ENCODE measurements at regions not wholly inside any gene's neighbourhood (a gene's known extent, or its start where the extent isn't known, plus 50 kb on each side); places are given as distances from the start of the nearest gene placed in this dataset.

- DNase-seq (ENCODE audit: low spot score) = no peak
- Mint-ChIP-seq H3K27ac (no peak overlapping the region), H3K36me3 (ENCODE audit: low read depth) (no peaks in the 10 kb centered on the region), H3K4me1 (ENCODE audit: low read depth) (no peaks in the 10 kb centered on the region), H3K4me3 (ENCODE audit: low read depth) (no peak overlapping the region), H3K9me3 (no peaks in the 10 kb centered on the region), H3K27me3 (ENCODE audit: low read depth) (peaks cover 2% of the 10 kb centered on the region)
- intact Hi-C loops (cut with micrococcal nuclease) = no loop called here
These were observed 95.6 kb downstream of the CHST1 start for GRCh38 chr11:45569776-45570175.

- intact Hi-C loops (cut with micrococcal nuclease) = no loop called here
- H3K9me3 Mint-ChIP-seq = no peaks in the 10 kb centered on the region
These were observed 97.4 kb downstream of the CHST1 start for GRCh38 chr11:45568049-45568448.

GRCh38 chr11:45565446-45565988 lies 99.9 kb downstream of the CHST1 start:
- no peaks in the 10 kb centered on the region for H3K4me1 Mint-ChIP-seq (ENCODE audit: low read depth)
- H3K4me3 Mint-ChIP-seq (ENCODE audit: low read depth) = no peak overlapping the region
- H3K27ac Mint-ChIP-seq = no peak overlapping the region
- no peaks in the 10 kb centered on the region for H3K27me3 Mint-ChIP-seq (ENCODE audit: low read depth)
- intact Hi-C loops (cut with micrococcal nuclease) = no loop called here
- no peaks in the 10 kb centered on the region for H3K9me3 Mint-ChIP-seq
- no peak for DNase-seq (ENCODE audit: low spot score)
- H3K36me3 Mint-ChIP-seq (ENCODE audit: low read depth) = no peaks in the 10 kb centered on the region

More at GRCh38 chr11:45568049-45568448, 97.4 kb downstream of the CHST1 start:
- no peak overlapping the region for H3K27ac Mint-ChIP-seq
- H3K36me3 Mint-ChIP-seq (ENCODE audit: low read depth) = no peaks in the 10 kb centered on the region
- H3K4me1 Mint-ChIP-seq (ENCODE audit: low read depth) = no peaks in the 10 kb centered on the region
- H3K4me3 Mint-ChIP-seq (ENCODE audit: low read depth) = no peak overlapping the region
- DNase-seq (ENCODE audit: low spot score) = no peak
- H3K27me3 Mint-ChIP-seq (ENCODE audit: low read depth) = no peaks in the 10 kb centered on the region

GRCh38 chr11:45563810-45564209 lies 101.6 kb downstream of the CHST1 start:
- no peak overlapping the region for H3K27ac Mint-ChIP-seq
- no peak for DNase-seq (ENCODE audit: low spot score)
- H3K4me1 Mint-ChIP-seq (ENCODE audit: low read depth) = no peaks in the 10 kb centered on the region
- H3K4me3 Mint-ChIP-seq (ENCODE audit: low read depth) = no peak overlapping the region
- no peaks in the 10 kb centered on the region for H3K36me3 Mint-ChIP-seq (ENCODE audit: low read depth)
- no peaks in the 10 kb centered on the region for H3K9me3 Mint-ChIP-seq
- no peaks in the 10 kb centered on the region for H3K27me3 Mint-ChIP-seq (ENCODE audit: low read depth)
- intact Hi-C loops (cut with micrococcal nuclease) = no loop called here

- no peak overlapping the region for H3K4me3 Mint-ChIP-seq (ENCODE audit: low read depth)
- H3K9me3 Mint-ChIP-seq = no peaks in the 10 kb centered on the region
- H3K27ac Mint-ChIP-seq = no peak overlapping the region
- no peaks in the 10 kb centered on the region for H3K4me1 Mint-ChIP-seq (ENCODE audit: low read depth)
- intact Hi-C loops (cut with micrococcal nuclease) = no loop called here
- no peaks in the 10 kb centered on the region for H3K27me3 Mint-ChIP-seq (ENCODE audit: low read depth)
- no peak for DNase-seq (ENCODE audit: low spot score)
- H3K36me3 Mint-ChIP-seq (ENCODE audit: low read depth) = no peaks in the 10 kb centered on the region
These were observed 102.3 kb downstream of the CHST1 start for GRCh38 chr11:45563171-45563570.

GRCh38 chr11:45560913-45561281 lies 104.5 kb downstream of the CHST1 start:
- no peak for DNase-seq (ENCODE audit: low spot score)
- Mint-ChIP-seq H3K4me3 (ENCODE audit: low read depth) (no peak overlapping the region), H3K4me1 (ENCODE audit: low read depth) (no peaks in the 10 kb centered on the region), H3K9me3 (no peaks in the 10 kb centered on the region), H3K27ac (no peak overlapping the region), H3K36me3 (ENCODE audit: low read depth) (no peaks in the 10 kb centered on the region), H3K27me3 (ENCODE audit: low read depth) (peaks cover 2% of the 10 kb centered on the region)
- intact Hi-C loops (cut with micrococcal nuclease) = no loop called here

GRCh38 chr11:45560155-45560912 lies 105.1 kb downstream of the CHST1 start:
- Mint-ChIP-seq H3K27ac (no peak overlapping the region), H3K36me3 (ENCODE audit: low read depth) (no peaks in the 10 kb centered on the region), H3K9me3 (no peaks in the 10 kb centered on the region), H3K4me3 (ENCODE audit: low read depth) (no peak overlapping the region), H3K4me1 (ENCODE audit: low read depth) (no peaks in the 10 kb centered on the region), H3K27me3 (ENCODE audit: low read depth) (peaks cover 2% of the 10 kb centered on the region)
- intact Hi-C loops (cut with micrococcal nuclease) = no loop called here
- no peak for DNase-seq (ENCODE audit: low spot score)

- no peaks in the 10 kb centered on the region for H3K9me3 Mint-ChIP-seq
- intact Hi-C loops (cut with micrococcal nuclease) = no loop called here
- DNase-seq (ENCODE audit: low spot score) = no peak
- no peaks in the 10 kb centered on the region for H3K4me1 Mint-ChIP-seq (ENCODE audit: low read depth)
- H3K36me3 Mint-ChIP-seq (ENCODE audit: low read depth) = no peaks in the 10 kb centered on the region
- H3K4me3 Mint-ChIP-seq (ENCODE audit: low read depth) = no peak overlapping the region
- no peak overlapping the region for H3K27ac Mint-ChIP-seq
- H3K27me3 Mint-ChIP-seq (ENCODE audit: low read depth) = peaks cover 2% of the 10 kb centered on the region
These were observed 108.3 kb downstream of the CHST1 start for GRCh38 chr11:45556851-45557707.

- DNase-seq (ENCODE audit: low spot score) = no peak
- Mint-ChIP-seq H3K36me3 (ENCODE audit: low read depth) (no peaks in the 10 kb centered on the region), H3K27me3 (ENCODE audit: low read depth) (peaks cover 2% of the 10 kb centered on the region), H3K4me3 (ENCODE audit: low read depth) (no peak overlapping the region), H3K27ac (no peak overlapping the region), H3K9me3 (no peaks in the 10 kb centered on the region), H3K4me1 (ENCODE audit: low read depth) (no peaks in the 10 kb centered on the region)
- intact Hi-C loops (cut with micrococcal nuclease) = no loop called here
These were observed 111.0 kb downstream of the CHST1 start for GRCh38 chr11:45554230-45554967.

- intact Hi-C loops (cut with micrococcal nuclease) = no loop called here
- Mint-ChIP-seq H3K4me1 (ENCODE audit: low read depth) (no peaks in the 10 kb centered on the region), H3K27me3 (ENCODE audit: low read depth) (peaks cover 2% of the 10 kb centered on the region), H3K36me3 (ENCODE audit: low read depth) (no peaks in the 10 kb centered on the region), H3K27ac (no peak overlapping the region), H3K9me3 (no peaks in the 10 kb centered on the region), H3K4me3 (ENCODE audit: low read depth) (no peak overlapping the region)
- DNase-seq (ENCODE audit: low spot score) = no peak
These were observed 112.0 kb downstream of the CHST1 start for GRCh38 chr11:45553383-45553936.

GRCh38 chr11:45551191-45551713 lies 114.2 kb downstream of the CHST1 start:
- Mint-ChIP-seq H3K27ac (no peak overlapping the region), H3K36me3 (ENCODE audit: low read depth) (no peaks in the 10 kb centered on the region), H3K27me3 (ENCODE audit: low read depth) (no peaks in the 10 kb centered on the region), H3K4me3 (ENCODE audit: low read depth) (no peak overlapping the region), H3K9me3 (no peaks in the 10 kb centered on the region), H3K4me1 (ENCODE audit: low read depth) (no peaks in the 10 kb centered on the region)
- DNase-seq (ENCODE audit: low spot score) = no peak
- intact Hi-C loops (cut with micrococcal nuclease) = no loop called here

- H3K4me3 Mint-ChIP-seq (ENCODE audit: low read depth) = no peak overlapping the region
- no peaks in the 10 kb centered on the region for H3K4me1 Mint-ChIP-seq (ENCODE audit: low read depth)
- DNase-seq (ENCODE audit: low spot score) = no peak
- intact Hi-C loops (cut with micrococcal nuclease) = no loop called here
- H3K36me3 Mint-ChIP-seq (ENCODE audit: low read depth) = no peaks in the 10 kb centered on the region
- no peaks in the 10 kb centered on the region for H3K9me3 Mint-ChIP-seq
- no peaks in the 10 kb centered on the region for H3K27me3 Mint-ChIP-seq (ENCODE audit: low read depth)
- H3K27ac Mint-ChIP-seq = no peak overlapping the region
These were observed 116.2 kb downstream of the CHST1 start for GRCh38 chr11:45549257-45549656.

Measured in activated T-helper 2 cell treated with anti-CD3 and anti-CD28 coated beads, Interferon-gamma antibody, Interleukin-2, Interleukin-4, amounts not matched to agents 10 μg/mL and 5 μg/mL and 100 μg/mL, durations not matched to agents 14 hours and 24 hours and 36 hours (primary cell).